ENCODE measurements at regions not wholly inside any gene's neighbourhood (a gene's known extent, or its start where the extent isn't known, plus 50 kb on each side); places are given as distances from the start of the nearest gene placed in this dataset.

- no peak overlapping the region for H3K4me3 ChIP-seq (ENCODE audit: low read length)
- no peak for TF ChIP-seq CTCF (conservative IDR thresholded peaks at IDR 0.05; ENCODE audit: low read length)
- DNase-seq (ENCODE audit: low read depth) = peak; percentile 22
Observed at GRCh38 chr14:38507299-38507698, 251.4 kb upstream of the CLEC14A start.

GRCh38 chr14:38505973-38506249, 250.0 kb upstream of the CLEC14A start:
- DNase-seq (ENCODE audit: low read depth) = no peak
- no peak overlapping the region for H3K4me3 ChIP-seq (ENCODE audit: low read length)
- TF ChIP-seq CTCF (conservative IDR thresholded peaks at IDR 0.05; ENCODE audit: low read length) = no peak

- no peak for TF ChIP-seq CTCF (conservative IDR thresholded peaks at IDR 0.05; ENCODE audit: low read length)
- peak; percentile 74 for DNase-seq (ENCODE audit: low read depth)
- no peak overlapping the region for H3K4me3 ChIP-seq (ENCODE audit: low read length)
Observed at GRCh38 chr14:38505221-38505972, 249.5 kb upstream of the CLEC14A start.

GRCh38 chr14:38504175-38504574, 248.3 kb upstream of the CLEC14A start:
- DNase-seq (ENCODE audit: low read depth) = no peak
- TF ChIP-seq CTCF (conservative IDR thresholded peaks at IDR 0.05; ENCODE audit: low read length) = no peak

GRCh38 chr14:38502239-38502638, 246.3 kb upstream of the CLEC14A start:
- no peak overlapping the region for H3K4me3 ChIP-seq (ENCODE audit: low read length)
- peak; percentile 29 for DNase-seq (ENCODE audit: low read depth)
- no peak for TF ChIP-seq CTCF (conservative IDR thresholded peaks at IDR 0.05; ENCODE audit: low read length)

More at GRCh38 chr14:38504175-38504574, 248.3 kb upstream of the CLEC14A start:
- H3K4me3 ChIP-seq (ENCODE audit: low read length) = no peak overlapping the region

- no peak for TF ChIP-seq CTCF (conservative IDR thresholded peaks at IDR 0.05; ENCODE audit: low read length)
Observed at GRCh38 chr14:38500125-38500524, 244.2 kb upstream of the CLEC14A start.

GRCh38 chr14:38496092-38496491, 240.2 kb upstream of the CLEC14A start:
- TF ChIP-seq CTCF (conservative IDR thresholded peaks at IDR 0.05; ENCODE audit: low read length) = no peak
- H3K4me3 ChIP-seq (ENCODE audit: low read length) = no peak overlapping the region

More at GRCh38 chr14:38500125-38500524, 244.2 kb upstream of the CLEC14A start:
- DNase-seq (ENCODE audit: low read depth) = peak; percentile 62
- no peak overlapping the region for H3K4me3 ChIP-seq (ENCODE audit: low read length)

More at GRCh38 chr14:38496092-38496491, 240.2 kb upstream of the CLEC14A start:
- DNase-seq (ENCODE audit: low read depth) = no peak
